Progenitor cell of endocrine pancreas (in vitro differentiated cells): ENCODE measurements at regions not wholly inside any gene's neighbourhood (a gene's known extent, or its start where the extent isn't known, plus 50 kb on each side); places are given as distances from the start of the nearest gene placed in this dataset.

ENCODE experiments used
- DNase-seq: peaks from one replicate; pipeline ENCODE4 v3.0.0; 2021; ENCODE audit warnings: low spot score; ENCODE audit not compliant: unreplicated experiment
- H3K27ac Mint-ChIP-seq: 2 replicates; pipeline ENCODE4 v1.8.0; 2021; ENCODE audit warnings: mild to moderate bottlenecking, moderate library complexity, mixed read lengths
- H3K27me3 Mint-ChIP-seq: 2 replicates; pipeline ENCODE4 v1.8.0; 2021; ENCODE audit warnings: mixed read lengths
- H3K36me3 Mint-ChIP-seq: 2 replicates; pipeline ENCODE4 v1.8.0; 2022; ENCODE audit warnings: mixed read lengths; ENCODE audit not compliant: insufficient read depth
- H3K4me1 Mint-ChIP-seq: 2 replicates; pipeline ENCODE4 v1.8.0; 2021; ENCODE audit warnings: low read depth, mixed read lengths
- H3K4me3 Mint-ChIP-seq: 2 replicates; pipeline ENCODE4 v1.8.0; 2021; ENCODE audit warnings: low read depth, mild to moderate bottlenecking, moderate library complexity, mixed read lengths
- H3K9me3 Mint-ChIP-seq: 2 replicates; pipeline ENCODE4 v1.8.0; 2021; ENCODE audit warnings: low read depth, mixed read lengths
- CTCF ChIP-seq: fragments of 200-600 bp; sonication (generic); IDR thresholded peaks from one replicate; pipeline ENCODE4 v1.5.0; 2021; ENCODE audit warnings: antibody characterized with exemption, mild to moderate bottlenecking; ENCODE audit not compliant: unreplicated experiment

DNA sequence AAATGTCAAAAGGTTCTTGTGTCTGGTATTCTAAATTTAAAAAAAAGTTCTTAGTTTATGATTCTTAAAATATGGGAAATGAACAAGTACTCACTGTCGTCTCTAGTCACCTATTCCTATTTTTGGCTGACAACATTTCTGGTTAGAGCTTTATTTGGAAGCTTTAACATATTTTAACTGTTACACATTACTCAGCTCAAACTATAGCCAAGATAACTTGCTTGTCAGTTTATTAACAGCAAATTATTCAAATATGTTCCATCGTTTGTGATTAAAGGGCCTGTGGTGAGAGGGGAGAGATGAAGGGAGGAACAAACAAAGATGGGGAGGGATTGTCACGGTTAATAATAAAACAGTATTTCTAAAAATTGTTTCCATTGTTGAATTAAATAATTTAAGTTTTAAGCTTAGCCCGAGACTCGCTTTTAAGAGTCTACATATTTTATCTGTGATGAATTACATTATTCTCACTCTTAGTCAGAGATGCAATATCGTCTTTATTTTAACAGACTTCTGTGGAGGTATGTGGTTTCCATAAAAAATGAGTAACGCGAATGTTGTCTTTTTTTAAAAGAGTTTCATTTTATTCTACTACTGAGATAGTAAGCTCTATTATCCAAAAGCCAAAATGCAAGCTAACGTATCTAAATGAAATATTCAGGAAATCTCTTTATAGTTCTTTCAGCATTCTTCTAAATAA, 321.9 kb upstream of the PMFBP1 start:
- Mint-ChIP-seq H3K27ac (no peak overlapping the region), H3K4me1 (no peaks in the 10 kb centered on the region), H3K9me3 (no peaks in the 10 kb centered on the region), H3K27me3 (no peaks in the 10 kb centered on the region), H3K4me3 (no peak overlapping the region), H3K36me3 (no peaks in the 10 kb centered on the region)
- DNase-seq = no peak
- TF ChIP-seq CTCF = no peak

DNA sequence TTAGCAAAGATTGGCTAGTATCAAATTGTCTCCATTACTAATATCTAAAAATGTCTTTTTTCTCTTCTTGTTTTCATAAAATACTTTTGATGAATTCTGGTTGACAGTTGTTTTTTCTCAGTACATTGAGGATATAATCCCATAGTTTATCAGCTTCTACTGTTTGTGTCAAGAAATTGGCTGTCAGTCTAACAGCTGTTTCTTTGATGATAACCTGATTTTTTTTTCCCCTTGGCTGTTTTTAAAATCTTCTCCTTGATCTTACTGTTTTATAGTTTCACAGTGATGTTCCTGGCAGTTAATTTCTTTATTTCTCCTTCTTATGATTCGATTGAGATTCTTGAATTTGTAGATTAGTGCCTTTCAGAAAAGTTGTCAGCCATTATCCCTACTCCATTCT, 315.3 kb upstream of the PMFBP1 start:
- Mint-ChIP-seq H3K9me3 (peaks cover 8% of the 10 kb centered on the region), H3K4me3 (no peak overlapping the region), H3K4me1 (no peaks in the 10 kb centered on the region), H3K27me3 (no peaks in the 10 kb centered on the region), H3K36me3 (peaks cover 5% of the 10 kb centered on the region), H3K27ac (no peak overlapping the region)
- no peak for DNase-seq
- TF ChIP-seq CTCF = no peak

- H3K27me3 Mint-ChIP-seq = no peaks in the 10 kb centered on the region
- H3K9me3 Mint-ChIP-seq = peaks cover 7% of the 10 kb centered on the region
- H3K27ac Mint-ChIP-seq = no peak overlapping the region
- H3K4me1 Mint-ChIP-seq = no peaks in the 10 kb centered on the region
- TF ChIP-seq CTCF = no peak
- no peak for DNase-seq
- H3K4me3 Mint-ChIP-seq = no peak overlapping the region
- H3K36me3 Mint-ChIP-seq = peaks cover 5% of the 10 kb centered on the region
Observed at GRCh38 chr16:72482695-72483094, 310.7 kb upstream of the PMFBP1 start.

- no peaks in the 10 kb centered on the region for H3K9me3 Mint-ChIP-seq
- no peak for DNase-seq
- H3K4me3 Mint-ChIP-seq = no peak overlapping the region
- no peaks in the 10 kb centered on the region for H3K27me3 Mint-ChIP-seq
- no peak overlapping the region for H3K27ac Mint-ChIP-seq
- no peak for TF ChIP-seq CTCF
- no peaks in the 10 kb centered on the region for H3K4me1 Mint-ChIP-seq
- no peaks in the 10 kb centered on the region for H3K36me3 Mint-ChIP-seq
Observed at GRCh38 chr16:72481419-72481818, 309.5 kb upstream of the PMFBP1 start.

- Mint-ChIP-seq H3K9me3 (no peaks in the 10 kb centered on the region), H3K27ac (no peak overlapping the region), H3K36me3 (no peaks in the 10 kb centered on the region), H3K27me3 (no peaks in the 10 kb centered on the region), H3K4me1 (no peaks in the 10 kb centered on the region), H3K4me3 (no peak overlapping the region)
- TF ChIP-seq CTCF = no peak
- DNase-seq = no peak
Observed at GRCh38 chr16:72480911-72481310, 309.0 kb upstream of the PMFBP1 start.
